ENCODE measurements at regions not wholly inside any gene's neighbourhood (a gene's known extent, or its start where the extent isn't known, plus 50 kb on each side); places are given as distances from the start of the nearest gene placed in this dataset.
"Not testable (repeated sequence)": the region's sequence is repeated elsewhere in the genome, so short reads cannot be mapped to it uniquely, and the experiment has no call there.

GRCh38 chr10:46810222-46810621 lies 101.0 kb upstream of the PTPN20 start:
- H3K4me1 Mint-ChIP-seq, H3K27me3 Mint-ChIP-seq, DNase-seq, H3K36me3 Mint-ChIP-seq, CTCF ChIA-PET, H3K9me3 Mint-ChIP-seq, H3K27ac Mint-ChIP-seq, H3K4me3 Mint-ChIP-seq: not testable (repeated sequence)

GRCh38 chr10:46816126-46816525 lies 95.1 kb upstream of the PTPN20 start:
- H3K36me3 Mint-ChIP-seq, CTCF ChIA-PET, H3K4me3 Mint-ChIP-seq, H3K9me3 Mint-ChIP-seq, H3K27me3 Mint-ChIP-seq, H3K27ac Mint-ChIP-seq, DNase-seq, H3K4me1 Mint-ChIP-seq: not testable (repeated sequence)

- H3K27ac Mint-ChIP-seq, DNase-seq, H3K4me1 Mint-ChIP-seq, H3K4me3 Mint-ChIP-seq, H3K9me3 Mint-ChIP-seq, H3K36me3 Mint-ChIP-seq, H3K27me3 Mint-ChIP-seq, CTCF ChIA-PET: not testable (repeated sequence)
Observed at GRCh38 chr10:46840393-46841050, 70.7 kb upstream of the PTPN20 start.

- H3K9me3 Mint-ChIP-seq, H3K36me3 Mint-ChIP-seq, CTCF ChIA-PET, H3K27me3 Mint-ChIP-seq, H3K4me3 Mint-ChIP-seq, H3K4me1 Mint-ChIP-seq, H3K27ac Mint-ChIP-seq, DNase-seq: not testable (repeated sequence)
Observed at GRCh38 chr10:46841051-46841593, 70.1 kb upstream of the PTPN20 start.

- H3K27me3 Mint-ChIP-seq, H3K4me3 Mint-ChIP-seq: not testable (repeated sequence)
Observed at GRCh38 chr10:46845194-46845593, 66.0 kb upstream of the PTPN20 start.

GRCh38 chr10:46845640-46846039 lies 65.6 kb upstream of the PTPN20 start:
- DNase-seq, H3K4me3 Mint-ChIP-seq, H3K27me3 Mint-ChIP-seq, H3K27ac Mint-ChIP-seq, CTCF ChIA-PET, H3K9me3 Mint-ChIP-seq, H3K36me3 Mint-ChIP-seq, H3K4me1 Mint-ChIP-seq: not testable (repeated sequence)

More at GRCh38 chr10:46845194-46845593, 66.0 kb upstream of the PTPN20 start:
- H3K4me1 Mint-ChIP-seq, DNase-seq, H3K36me3 Mint-ChIP-seq, H3K9me3 Mint-ChIP-seq, CTCF ChIA-PET, H3K27ac Mint-ChIP-seq: not testable (repeated sequence)

- DNase-seq, CTCF ChIA-PET, H3K4me3 Mint-ChIP-seq, H3K27me3 Mint-ChIP-seq, H3K4me1 Mint-ChIP-seq, H3K9me3 Mint-ChIP-seq, H3K27ac Mint-ChIP-seq, H3K36me3 Mint-ChIP-seq: not testable (repeated sequence)
Observed at GRCh38 chr10:46860753-46861152, 50.5 kb upstream of the PTPN20 start.

All from activated naive CD4-positive, alpha-beta T cell treated with anti-CD3 and anti-CD28 coated beads, Interleukin-2, amount 10 ng/mL, durations not matched to agents 7 days and 5 days (primary cell).